ENCODE measurements at regions not wholly inside any gene's neighbourhood (a gene's known extent, or its start where the extent isn't known, plus 50 kb on each side); places are given as distances from the start of the nearest gene placed in this dataset.

- TF ChIP-seq EZH2 (IDR thresholded peaks at IDR 0.05) (no peak), CEBPB (IDR thresholded peaks at IDR 0.05; ENCODE audit: low read depth) (no peak), SIN3A (IDR thresholded peaks at IDR 0.05; ENCODE audit: low read depth) (no peak), CTCF (IDR thresholded peaks at IDR 0.05 in 2 of 3, conservative IDR thresholded peaks at IDR 0.05 in 1 of 3; ENCODE audit: borderline replicate concordance in 1 of 3, insufficient read depth in 1 of 3, low read depth in 2 of 3, low read length in 2 of 3) (no peak)
Observed at GRCh38 chr7:33807155-33807530, 98.2 kb upstream of the BMPER start.

All from HCT116 (cell line).